ENCODE measurements at regions not wholly inside any gene's neighbourhood (a gene's known extent, or its start where the extent isn't known, plus 50 kb on each side); places are given as distances from the start of the nearest gene placed in this dataset.

DNA sequence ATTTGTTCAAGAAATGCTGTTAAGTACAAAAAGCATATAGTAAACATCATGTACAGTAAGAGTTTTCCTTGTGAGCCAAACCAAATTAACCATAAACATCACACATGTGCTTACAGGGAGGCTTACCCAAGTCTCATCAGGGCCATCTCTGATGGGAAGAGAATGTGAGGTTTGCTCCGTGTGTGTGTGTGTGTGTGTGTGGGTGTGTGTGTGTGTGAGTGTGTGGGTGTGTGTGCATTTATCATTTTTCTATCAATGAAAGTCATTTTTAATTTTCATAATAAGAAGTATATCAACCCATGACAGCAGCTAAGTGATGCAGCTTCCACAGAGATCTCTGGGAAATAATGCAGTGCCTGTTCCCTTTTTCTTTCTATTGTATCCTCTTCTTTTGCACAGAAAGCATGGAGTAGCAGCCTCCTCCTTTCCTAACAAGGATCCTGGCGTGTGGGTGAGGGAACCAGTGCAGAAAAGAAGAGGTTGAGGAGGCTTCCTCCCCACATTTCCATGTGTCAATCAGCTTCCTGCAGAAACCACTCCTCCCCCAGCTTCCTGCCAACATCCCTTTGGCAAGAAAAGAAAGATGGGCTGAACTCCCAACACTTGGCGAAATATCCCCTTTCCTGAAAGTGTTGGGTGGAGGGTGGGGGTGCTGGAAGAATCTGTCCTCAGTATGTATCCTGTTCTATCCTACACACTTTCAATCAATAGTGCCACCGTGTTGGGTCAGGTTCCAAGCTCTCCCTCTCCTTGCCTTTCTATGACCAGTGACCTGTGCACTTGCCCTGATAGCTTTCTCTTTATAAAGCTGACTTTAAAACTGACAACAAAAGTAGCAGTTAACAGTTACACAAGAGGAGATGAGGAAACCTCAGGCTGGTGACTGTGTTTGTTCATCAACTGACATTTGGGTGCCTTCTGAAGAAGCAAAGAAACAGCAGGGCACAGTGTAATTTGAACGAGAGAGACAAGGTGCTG lies 251.8 kb upstream of the CITED2 start:
- TF ChIP-seq, protein P1, sequence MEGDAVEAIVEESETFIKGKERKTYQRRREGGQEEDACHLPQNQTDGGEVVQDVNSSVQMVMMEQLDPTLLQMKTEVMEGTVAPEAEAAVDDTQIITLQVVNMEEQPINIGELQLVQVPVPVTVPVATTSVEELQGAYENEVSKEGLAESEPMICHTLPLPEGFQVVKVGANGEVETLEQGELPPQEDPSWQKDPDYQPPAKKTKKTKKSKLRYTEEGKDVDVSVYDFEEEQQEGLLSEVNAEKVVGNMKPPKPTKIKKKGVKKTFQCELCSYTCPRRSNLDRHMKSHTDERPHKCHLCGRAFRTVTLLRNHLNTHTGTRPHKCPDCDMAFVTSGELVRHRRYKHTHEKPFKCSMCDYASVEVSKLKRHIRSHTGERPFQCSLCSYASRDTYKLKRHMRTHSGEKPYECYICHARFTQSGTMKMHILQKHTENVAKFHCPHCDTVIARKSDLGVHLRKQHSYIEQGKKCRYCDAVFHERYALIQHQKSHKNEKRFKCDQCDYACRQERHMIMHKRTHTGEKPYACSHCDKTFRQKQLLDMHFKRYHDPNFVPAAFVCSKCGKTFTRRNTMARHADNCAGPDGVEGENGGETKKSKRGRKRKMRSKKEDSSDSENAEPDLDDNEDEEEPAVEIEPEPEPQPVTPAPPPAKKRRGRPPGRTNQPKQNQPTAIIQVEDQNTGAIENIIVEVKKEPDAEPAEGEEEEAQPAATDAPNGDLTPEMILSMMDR (conservative IDR thresholded peaks at IDR 0.05; ENCODE audit: low read depth, low read length), result no peak
- TF ChIP-seq EZH2 (IDR thresholded peaks at IDR 0.05; ENCODE audit: borderline replicate concordance, low read depth, low read length, poor library complexity, severe bottlenecking), result no peak

Measured in A673 (cell line).